Neuronal stem cell (in vitro differentiated cells): ENCODE measurements at regions not wholly inside any gene's neighbourhood (a gene's known extent, or its start where the extent isn't known, plus 50 kb on each side); places are given as distances from the start of the nearest gene placed in this dataset.
"Not testable (repeated sequence)": the region's sequence is repeated elsewhere in the genome, so short reads cannot be mapped to it uniquely, and the experiment has no call there.

Experiments used
- DNase-seq: peaks from one replicate; pipeline ENCODE4 v3.0.0-alpha.2; 2013; ENCODE audit warnings: low spot score
- H2AFZ ChIP-seq: one replicate; pipeline ENCODE4 v1.6.1; 2013; ENCODE audit warnings: mild to moderate bottlenecking, low read length, inconsistent platforms
- H2AK5ac ChIP-seq: 2 replicates; pipeline ENCODE4 v1.6.1; 2013; ENCODE audit warnings: low read depth, mild to moderate bottlenecking, inconsistent platforms, low read length, moderate library complexity, mixed read lengths
- H2BK120ac ChIP-seq: 2 replicates; pipeline ENCODE4 v1.6.1; 2013; ENCODE audit warnings: low read depth, mild to moderate bottlenecking, inconsistent platforms, low read length, moderate library complexity, mixed read lengths
- H2BK12ac ChIP-seq: one replicate; pipeline ENCODE4 v1.6.1; 2013; ENCODE audit warnings: low read length, inconsistent platforms
- H2BK15ac ChIP-seq: 2 replicates; pipeline ENCODE4 v1.6.1; 2013; ENCODE audit warnings: mild to moderate bottlenecking, low read length, inconsistent platforms, mixed read lengths
- H2BK5ac ChIP-seq: one replicate; pipeline ENCODE4 v1.6.1; 2013; ENCODE audit warnings: inconsistent platforms, mild to moderate bottlenecking, low read length, moderate library complexity
- H3K14ac ChIP-seq: one replicate; pipeline ENCODE4 v1.6.1; 2013; ENCODE audit warnings: low read length, inconsistent platforms
- H3K18ac ChIP-seq: 2 replicates; pipeline ENCODE4 v1.6.1; 2013; ENCODE audit warnings: low read length, inconsistent platforms
- H3K23ac ChIP-seq: 2 replicates; pipeline ENCODE4 v1.6.1; 2013; ENCODE audit warnings: low read depth, mild to moderate bottlenecking, mixed read lengths, low read length, inconsistent platforms; ENCODE audit not compliant: poor library complexity
- H3K27ac ChIP-seq: replicated peaks from 3 replicates; pipeline ENCODE4 v1.5.1; 2013; ENCODE audit warnings: low read length, inconsistent platforms
- H3K27me3 ChIP-seq, 3 experiments: 2 replicates each; pipeline ENCODE4 v1.6.1; 2013; ENCODE audit warnings: low read length in 3 of 3, mild to moderate bottlenecking in 2 of 3, inconsistent platforms in 1 of 3, low read depth in 1 of 3, mixed read lengths in 1 of 3, moderate library complexity in 1 of 3; ENCODE audit not compliant: control insufficient read depth in 3 of 3, insufficient read depth in 3 of 3
- H3K36me3 ChIP-seq, 2 donors: replicated peaks in 1 of 2; 2 replicates each; pipeline ENCODE4 v1.6.1; 2013; ENCODE audit warnings: low read length in 2 of 2; ENCODE audit not compliant: control insufficient read depth in 2 of 2, insufficient read depth in 2 of 2
- H3K4ac ChIP-seq: 2 replicates; pipeline ENCODE4 v1.6.1; 2013; ENCODE audit warnings: inconsistent platforms, mild to moderate bottlenecking, low read length, moderate library complexity
- H3K4me1 ChIP-seq, 2 donors: 1 replicate in 1 of 2; 2 replicates in 1 of 2; pipeline ENCODE4 v1.6.1; 2013; ENCODE audit warnings: low read length in 2 of 2, low read depth in 1 of 2; ENCODE audit not compliant: control insufficient read depth in 2 of 2, insufficient read depth in 1 of 2
- H3K4me2 ChIP-seq: one replicate; pipeline ENCODE4 v1.6.1; 2013; ENCODE audit warnings: mild to moderate bottlenecking, low read length, inconsistent platforms; ENCODE audit not compliant: insufficient read depth, poor library complexity, severe bottlenecking
- H3K4me3 ChIP-seq, 2 donors: 2 replicates each; pipeline ENCODE4 v1.5.1; 2013; ENCODE audit warnings: low read length in 2 of 2, mild to moderate bottlenecking in 2 of 2, inconsistent platforms in 1 of 2, moderate library complexity in 1 of 2
- H3K79me1 ChIP-seq: one replicate; pipeline ENCODE4 v1.6.1; 2013; ENCODE audit warnings: low read depth, mild to moderate bottlenecking, inconsistent platforms, low read length, moderate library complexity
- H3K9ac ChIP-seq: one replicate; pipeline ENCODE4 v1.6.1; 2013; ENCODE audit warnings: mild to moderate bottlenecking, low read depth, low read length, inconsistent platforms; ENCODE audit not compliant: poor library complexity
- H3K9me3 ChIP-seq, 2 donors: replicated peaks in 1 of 2; 2 replicates each; pipeline versions ENCODE3 to v1.6.1; 2013; ENCODE audit warnings: low read length in 2 of 2, mild to moderate bottlenecking in 2 of 2, inconsistent platforms in 1 of 2, low read depth in 1 of 2, mixed read lengths in 1 of 2, moderate library complexity in 1 of 2; ENCODE audit not compliant: control insufficient read depth in 2 of 2, insufficient read depth in 1 of 2
- H4K8ac ChIP-seq: one replicate; pipeline ENCODE4 v1.6.1; 2013; ENCODE audit warnings: low read depth, mild to moderate bottlenecking, inconsistent platforms, low read length, moderate library complexity
- H4K91ac ChIP-seq: one replicate; pipeline ENCODE4 v1.6.1; 2013; ENCODE audit warnings: low read length, low read depth, mild to moderate bottlenecking, inconsistent platforms; ENCODE audit not compliant: poor library complexity
- WGBS, 2 donors: extraction: QIAGEN DNeasy Blood & Tissue Kit; methylation state at CpG; one replicate each; pipeline ENCODE4 v1.1.7; 2013; ENCODE audit warnings: missing lambda C conversion rate in 2 of 2, mixed read lengths in 1 of 2; ENCODE audit not compliant: insufficient read length in 2 of 2, insufficient replicate concordance in 1 of 2; ENCODE audit errors: extremely low coverage in 2 of 2; 5-methylcytosine and 5-hydroxymethylcytosine counted together

GRCh38 chr3:34075975-34076374 is 277.5 kb downstream of the PDCD6IP start:
- H2BK120ac ChIP-seq: no peak overlapping the region
- H2BK15ac ChIP-seq: no peak overlapping the region
- no peak overlapping the region for H3K4me2 ChIP-seq
- no peaks in the 10 kb centered on the region for H3K9me3 ChIP-seq
- H3K27ac ChIP-seq: no peak overlapping the region
- no peak overlapping the region for H2BK5ac ChIP-seq
- H3K14ac ChIP-seq: no peak overlapping the region
- H3K18ac ChIP-seq: no peak overlapping the region
- H3K23ac ChIP-seq: no peak overlapping the region
- no peak overlapping the region for H3K4ac ChIP-seq
- no peaks in the 10 kb centered on the region for H3K36me3 ChIP-seq
- no peak overlapping the region for H2AK5ac ChIP-seq
- no peak overlapping the region for H4K91ac ChIP-seq
- no peak overlapping the region for H2AFZ ChIP-seq
- peaks cover 12 to 14% of the 10 kb centered on the region in 2 donors for H3K4me1 ChIP-seq
- no peaks in the 10 kb centered on the region for H3K27me3 ChIP-seq
- no peak overlapping the region for H2BK12ac ChIP-seq
- no peak for DNase-seq
- H3K4me3 ChIP-seq: no peak overlapping the region
- no CpG with 5 or more reads among the region's 8 CpGs for WGBS, 2 donors
- H3K9ac ChIP-seq: no peak overlapping the region
- H4K8ac ChIP-seq: no peak overlapping the region
- no peaks in the 10 kb centered on the region for H3K79me1 ChIP-seq

GRCh38 chr3:34077417-34078195 is 279.2 kb downstream of the PDCD6IP start:
- no peak overlapping the region for H2AK5ac ChIP-seq
- no CpG with 5 or more reads among the region's 13 CpGs for WGBS, 2 donors
- H3K9ac ChIP-seq: no peak overlapping the region
- no peak overlapping the region for H2BK5ac ChIP-seq
- no peaks in the 10 kb centered on the region for H3K36me3 ChIP-seq
- H2AFZ ChIP-seq: peak overlapping the region; percentile 18
- no peak overlapping the region for H2BK12ac ChIP-seq
- no peaks in the 10 kb centered on the region for H3K79me1 ChIP-seq
- no peak overlapping the region for H2BK15ac ChIP-seq
- no peak overlapping the region for H3K23ac ChIP-seq
- no peak for DNase-seq
- H4K8ac ChIP-seq: no peak overlapping the region
- H4K91ac ChIP-seq: no peak overlapping the region
- no peaks in the 10 kb centered on the region for H3K27me3 ChIP-seq
- H2BK120ac ChIP-seq: no peak overlapping the region
- no peak overlapping the region for H3K4ac ChIP-seq
- H3K4me1 ChIP-seq: peaks cover 5 to 13% of the 10 kb centered on the region in 2 donors
- no peak overlapping the region for H3K14ac ChIP-seq
- no peak overlapping the region for H3K27ac ChIP-seq
- H3K18ac ChIP-seq: no peak overlapping the region
- no peaks in the 10 kb centered on the region for H3K9me3 ChIP-seq
- no peak overlapping the region for H3K4me2 ChIP-seq
- H3K4me3 ChIP-seq: no peak overlapping the region

DNA sequence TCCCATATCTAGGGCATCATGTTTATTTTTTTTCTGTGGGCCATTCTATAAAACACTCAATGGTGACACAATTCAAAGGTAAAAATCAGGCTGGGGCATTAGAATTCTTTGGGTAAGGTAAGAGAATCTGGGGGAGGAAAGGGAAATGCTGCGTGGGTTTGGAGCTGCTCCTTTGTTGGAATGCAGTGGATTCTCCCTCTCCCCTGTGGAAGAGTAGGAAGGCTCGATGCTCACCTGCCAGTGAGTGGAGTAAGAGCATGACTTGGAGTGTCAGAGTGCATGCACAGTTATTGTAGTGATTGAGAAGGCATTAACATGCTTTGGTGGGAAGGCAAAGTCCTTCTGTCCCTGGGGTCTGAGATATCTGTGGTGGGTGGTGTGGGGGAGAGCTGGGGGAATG is 280.0 kb downstream of the PDCD6IP start:
- no peaks in the 10 kb centered on the region for H3K36me3 ChIP-seq
- WGBS, 2 donors: no CpG with 5 or more reads among the region's 2 CpGs
- H3K27me3 ChIP-seq: no peaks in the 10 kb centered on the region
- no peak overlapping the region for H3K18ac ChIP-seq
- no peak overlapping the region for H3K4me3 ChIP-seq
- H2BK15ac ChIP-seq: no peak overlapping the region
- H2BK5ac ChIP-seq: no peak overlapping the region
- no peak overlapping the region for H3K9ac ChIP-seq
- H2AK5ac ChIP-seq: no peak overlapping the region
- no peaks in the 10 kb centered on the region for H3K9me3 ChIP-seq
- H3K4ac ChIP-seq: no peak overlapping the region
- H3K79me1 ChIP-seq: no peaks in the 10 kb centered on the region
- H3K14ac ChIP-seq: no peak overlapping the region
- H4K8ac ChIP-seq: no peak overlapping the region
- H2AFZ ChIP-seq: no peak overlapping the region
- no peak overlapping the region for H2BK12ac ChIP-seq
- H3K4me2 ChIP-seq: no peak overlapping the region
- no peak overlapping the region for H3K27ac ChIP-seq
- H4K91ac ChIP-seq: no peak overlapping the region
- no peak for DNase-seq
- no peak overlapping the region for H2BK120ac ChIP-seq
- no peak overlapping the region for H3K23ac ChIP-seq
- H3K4me1 ChIP-seq: peaks cover 5 to 8% of the 10 kb centered on the region in 2 donors

- H2AK5ac ChIP-seq, H2BK5ac ChIP-seq, H2BK15ac ChIP-seq, H4K8ac ChIP-seq, H3K4me2 ChIP-seq, H2BK120ac ChIP-seq, H4K91ac ChIP-seq, H3K27ac ChIP-seq, H3K4me1 ChIP-seq, H3K14ac ChIP-seq, H2AFZ ChIP-seq, H3K27me3 ChIP-seq, H3K23ac ChIP-seq, H3K9me3 ChIP-seq, H3K4me3 ChIP-seq, H3K9ac ChIP-seq, H3K18ac ChIP-seq, H3K36me3 ChIP-seq, H3K4ac ChIP-seq, H3K79me1 ChIP-seq, DNase-seq, H2BK12ac ChIP-seq: not testable (repeated sequence)
- no CpG with 5 or more reads among the region's 3 CpGs for WGBS, 2 donors
Measured at GRCh38 chr3:34079849-34080248, 281.4 kb downstream of the PDCD6IP start.
